Parathyroid adenoma (tissue), 2 donors: ENCODE measurements at regions not wholly inside any gene's neighbourhood (a gene's known extent, or its start where the extent isn't known, plus 50 kb on each side); places are given as distances from the start of the nearest gene placed in this dataset.

Source experiments
- H2AFZ ChIP-seq: fragments of 300-600 bp; sonication (generic); one replicate; pipeline ENCODE4 v1.7.0; 2017; ENCODE audit warnings: antibody characterized with exemption, mild to moderate bottlenecking
- H3K27ac ChIP-seq: fragments of 300-600 bp; sonication (generic); one replicate; pipeline ENCODE4 v1.7.0; 2017
- H3K27me3 ChIP-seq: fragments of 300-600 bp; sonication (generic); one replicate; pipeline ENCODE4 v1.7.0; 2017; ENCODE audit warnings: low read length; ENCODE audit not compliant: control insufficient read depth, insufficient read depth
- H3K36me3 ChIP-seq: fragments of 300-600 bp; sonication (generic); one replicate; pipeline ENCODE4 v1.7.0; 2017; ENCODE audit warnings: low read length; ENCODE audit not compliant: control insufficient read depth, insufficient read depth
- H3K4me1 ChIP-seq: fragments of 300-600 bp; sonication (generic); one replicate; pipeline ENCODE4 v1.7.0; 2017; ENCODE audit warnings: control low read depth
- H3K4me2 ChIP-seq: fragments of 300-600 bp; sonication (generic); one replicate; pipeline ENCODE4 v1.7.0; 2017; ENCODE audit warnings: low read length
- H3K4me3 ChIP-seq: fragments of 300-600 bp; sonication (generic); one replicate; pipeline ENCODE4 v1.7.0; 2017; ENCODE audit warnings: low read depth, low read length
- H3K79me2 ChIP-seq: fragments of 300-600 bp; sonication (generic); one replicate; pipeline ENCODE4 v1.7.0; 2017; ENCODE audit warnings: control low read depth
- H3K9ac ChIP-seq: fragments of 300-600 bp; sonication (generic); one replicate; pipeline ENCODE4 v1.7.0; 2017; ENCODE audit warnings: mild to moderate bottlenecking
- H3K9me3 ChIP-seq: fragments of 300-600 bp; sonication (generic); one replicate; pipeline ENCODE4 v1.7.0; 2017; ENCODE audit warnings: low read length; ENCODE audit not compliant: control insufficient read depth
- TF ChIP-seq, protein P1 (sequence below): fragments of 300-600 bp; sonication (generic); IDR thresholded peaks from one replicate; pipeline ENCODE4 v1.7.0; 2017; ENCODE audit warnings: antibody characterized with exemption, mild to moderate bottlenecking
- donor health status: primary hyperparathyroidism.

DNA sequence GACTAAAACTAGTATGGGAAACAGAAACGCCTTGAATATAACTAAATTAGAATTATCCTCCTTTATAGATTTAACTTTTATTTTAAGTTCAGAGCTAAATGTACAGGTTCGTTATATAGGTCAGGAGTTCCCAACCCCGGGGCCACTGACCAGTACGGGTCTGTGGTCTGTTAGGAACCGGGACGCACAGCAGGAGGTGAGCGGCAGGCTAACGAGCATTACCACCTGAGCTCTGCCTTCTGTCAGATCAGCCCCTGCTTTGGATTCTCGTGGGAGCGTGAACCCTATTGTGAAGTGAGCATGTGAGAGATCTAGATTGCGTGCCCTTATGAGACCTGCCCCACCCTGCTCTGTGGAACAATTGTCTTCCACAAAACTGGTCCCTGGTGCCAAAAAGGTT, 51.0 kb downstream of the FAT4 start:
- Histone ChIP-seq H3K27me3 (no peaks in the 10 kb centered on the region), H3K9ac (no peak overlapping the region), H2AFZ (no peak overlapping the region), H3K4me2 (no peak overlapping the region), H3K27ac (no peak overlapping the region), H3K4me1 (no peaks in the 10 kb centered on the region), H3K36me3 (no peaks in the 10 kb centered on the region), H3K4me3 (no peak overlapping the region), H3K79me2 (peaks cover 5% of the 10 kb centered on the region), H3K9me3 (no peaks in the 10 kb centered on the region)
- TF ChIP-seq, protein P1, sequence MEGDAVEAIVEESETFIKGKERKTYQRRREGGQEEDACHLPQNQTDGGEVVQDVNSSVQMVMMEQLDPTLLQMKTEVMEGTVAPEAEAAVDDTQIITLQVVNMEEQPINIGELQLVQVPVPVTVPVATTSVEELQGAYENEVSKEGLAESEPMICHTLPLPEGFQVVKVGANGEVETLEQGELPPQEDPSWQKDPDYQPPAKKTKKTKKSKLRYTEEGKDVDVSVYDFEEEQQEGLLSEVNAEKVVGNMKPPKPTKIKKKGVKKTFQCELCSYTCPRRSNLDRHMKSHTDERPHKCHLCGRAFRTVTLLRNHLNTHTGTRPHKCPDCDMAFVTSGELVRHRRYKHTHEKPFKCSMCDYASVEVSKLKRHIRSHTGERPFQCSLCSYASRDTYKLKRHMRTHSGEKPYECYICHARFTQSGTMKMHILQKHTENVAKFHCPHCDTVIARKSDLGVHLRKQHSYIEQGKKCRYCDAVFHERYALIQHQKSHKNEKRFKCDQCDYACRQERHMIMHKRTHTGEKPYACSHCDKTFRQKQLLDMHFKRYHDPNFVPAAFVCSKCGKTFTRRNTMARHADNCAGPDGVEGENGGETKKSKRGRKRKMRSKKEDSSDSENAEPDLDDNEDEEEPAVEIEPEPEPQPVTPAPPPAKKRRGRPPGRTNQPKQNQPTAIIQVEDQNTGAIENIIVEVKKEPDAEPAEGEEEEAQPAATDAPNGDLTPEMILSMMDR, result no peak

DNA sequence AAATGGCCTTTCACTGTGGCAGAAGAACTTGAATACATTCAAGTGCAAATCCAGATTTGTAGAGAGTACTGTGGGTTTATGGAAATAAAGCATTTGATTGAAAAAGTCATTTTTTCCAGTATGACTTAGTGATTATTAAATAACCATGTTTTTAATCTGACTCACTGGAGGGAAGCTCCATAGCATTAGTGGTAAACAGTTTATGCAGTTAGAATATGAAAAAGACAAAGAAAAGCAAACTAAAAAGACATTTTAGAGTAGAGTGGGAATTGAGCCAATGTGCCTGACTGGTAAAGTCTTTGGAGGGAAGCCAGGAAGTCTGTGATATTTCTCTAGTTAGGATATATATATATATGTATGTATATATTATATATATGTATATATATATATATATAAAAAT, 53.4 kb downstream of the FAT4 start:
- Histone ChIP-seq H3K9me3 (no peaks in the 10 kb centered on the region), H3K9ac (no peak overlapping the region), H3K4me2 (no peak overlapping the region), H3K4me3 (no peak overlapping the region), H3K79me2 (peaks cover 3% of the 10 kb centered on the region), H3K27me3 (no peaks in the 10 kb centered on the region), H2AFZ (no peak overlapping the region), H3K27ac (no peak overlapping the region), H3K4me1 (no peaks in the 10 kb centered on the region), H3K36me3 (no peaks in the 10 kb centered on the region)
- TF ChIP-seq, protein P1, result no peak

DNA sequence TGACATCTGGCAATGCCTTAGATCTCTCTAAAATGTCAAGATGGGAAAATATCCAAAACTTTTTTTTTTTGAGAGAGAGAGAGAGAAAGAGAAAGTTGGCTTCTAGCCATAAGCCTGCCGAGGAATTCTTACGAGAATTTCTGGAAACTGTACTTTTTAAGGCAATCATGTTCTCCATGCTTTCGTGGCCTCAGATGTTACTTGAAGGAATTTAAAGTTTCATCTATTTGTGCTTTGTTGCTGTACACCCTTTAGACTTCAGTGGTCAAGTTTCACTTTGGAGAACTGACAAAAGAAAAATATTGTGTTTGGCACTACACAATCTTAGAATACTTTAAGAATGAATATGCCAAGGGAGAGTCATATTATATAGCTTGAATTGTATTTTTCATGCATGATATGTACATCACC, 53.9 kb downstream of the FAT4 start:
- peaks cover 3% of the 10 kb centered on the region for H3K79me2 ChIP-seq
- peak overlapping the region; percentile 40 for H3K27ac ChIP-seq
- no peaks in the 10 kb centered on the region for H3K36me3 ChIP-seq
- H3K4me3 ChIP-seq, result peak overlapping the region; percentile 38
- no peaks in the 10 kb centered on the region for H3K9me3 ChIP-seq
- H3K9ac ChIP-seq, result no peak overlapping the region
- no peaks in the 10 kb centered on the region for H3K27me3 ChIP-seq
- peak overlapping the region; percentile 47 for H3K4me2 ChIP-seq
- no peaks in the 10 kb centered on the region for H3K4me1 ChIP-seq
- TF ChIP-seq, protein P1, result no peak
- no peak overlapping the region for H2AFZ ChIP-seq

DNA sequence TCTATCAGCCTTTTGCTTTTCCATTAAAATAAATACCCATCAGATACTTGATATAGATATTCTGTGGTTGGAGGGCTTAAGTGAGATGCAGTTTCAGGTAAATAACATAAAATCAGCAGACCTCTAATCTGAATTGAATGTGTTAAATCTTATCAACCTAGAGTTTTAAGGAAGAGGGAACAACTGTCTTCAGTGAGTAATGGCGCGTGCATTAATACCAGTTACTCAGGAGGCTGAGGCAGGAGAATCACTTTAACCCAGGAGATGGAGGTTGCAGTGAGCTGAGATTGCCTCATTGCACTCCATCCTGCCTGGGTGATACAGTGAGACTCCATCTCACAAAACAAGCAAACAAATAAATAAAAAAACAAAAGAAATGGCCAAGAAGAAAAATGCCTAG, 54.3 kb downstream of the FAT4 start:
- Histone ChIP-seq H3K9me3 (no peaks in the 10 kb centered on the region), H3K36me3 (no peaks in the 10 kb centered on the region), H3K4me2 (peak overlapping the region; percentile 47), H3K4me1 (no peaks in the 10 kb centered on the region), H2AFZ (no peak overlapping the region), H3K9ac (no peak overlapping the region), H3K27me3 (no peaks in the 10 kb centered on the region), H3K27ac (peak overlapping the region; percentile 40), H3K4me3 (no peak overlapping the region), H3K79me2 (peaks cover 3% of the 10 kb centered on the region)
- TF ChIP-seq, protein P1, result no peak

DNA sequence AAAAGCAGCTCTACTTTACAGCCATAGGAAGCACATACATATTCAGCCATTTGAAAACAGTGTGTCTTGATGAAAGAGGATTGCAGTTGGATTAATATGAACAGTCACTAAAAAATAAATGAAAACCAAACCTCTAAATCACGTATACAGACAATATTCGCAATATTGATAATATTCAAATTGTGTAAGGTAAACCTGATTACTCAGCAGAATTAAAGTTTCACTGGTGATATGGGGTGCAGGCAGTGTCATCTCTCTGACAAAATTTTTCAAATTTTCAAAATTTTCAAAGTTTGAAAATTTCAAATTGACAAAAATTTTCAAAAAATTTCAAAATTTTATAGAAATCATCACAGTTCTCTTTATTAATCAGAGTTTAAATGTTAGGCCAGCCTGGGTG, 55.7 kb downstream of the FAT4 start:
- no peak overlapping the region for H3K4me2 ChIP-seq
- H2AFZ ChIP-seq, result no peak overlapping the region
- H3K9ac ChIP-seq, result no peak overlapping the region
- H3K4me1 ChIP-seq, result no peaks in the 10 kb centered on the region
- H3K36me3 ChIP-seq, result no peaks in the 10 kb centered on the region
- no peaks in the 10 kb centered on the region for H3K9me3 ChIP-seq
- H3K79me2 ChIP-seq, result peaks cover 3% of the 10 kb centered on the region
- TF ChIP-seq, protein P1, result no peak
- no peak overlapping the region for H3K27ac ChIP-seq
- no peaks in the 10 kb centered on the region for H3K27me3 ChIP-seq
- no peak overlapping the region for H3K4me3 ChIP-seq
